SIG-M5 treated with dmso at 0.1 percent for 504 hours (cell line): ENCODE measurements at regions not wholly inside any gene's neighbourhood (a gene's known extent, or its start where the extent isn't known, plus 50 kb on each side); places are given as distances from the start of the nearest gene placed in this dataset.
"Not testable (repeated sequence)": the region's sequence is repeated elsewhere in the genome, so short reads cannot be mapped to it uniquely, and the experiment has no call there.

Experiments used
- DNase-seq: peaks from one replicate; lab custom pipeline; 2025; ENCODE audit not compliant: unreplicated experiment; lab: John Stamatoyannopoulos, UW

DNA sequence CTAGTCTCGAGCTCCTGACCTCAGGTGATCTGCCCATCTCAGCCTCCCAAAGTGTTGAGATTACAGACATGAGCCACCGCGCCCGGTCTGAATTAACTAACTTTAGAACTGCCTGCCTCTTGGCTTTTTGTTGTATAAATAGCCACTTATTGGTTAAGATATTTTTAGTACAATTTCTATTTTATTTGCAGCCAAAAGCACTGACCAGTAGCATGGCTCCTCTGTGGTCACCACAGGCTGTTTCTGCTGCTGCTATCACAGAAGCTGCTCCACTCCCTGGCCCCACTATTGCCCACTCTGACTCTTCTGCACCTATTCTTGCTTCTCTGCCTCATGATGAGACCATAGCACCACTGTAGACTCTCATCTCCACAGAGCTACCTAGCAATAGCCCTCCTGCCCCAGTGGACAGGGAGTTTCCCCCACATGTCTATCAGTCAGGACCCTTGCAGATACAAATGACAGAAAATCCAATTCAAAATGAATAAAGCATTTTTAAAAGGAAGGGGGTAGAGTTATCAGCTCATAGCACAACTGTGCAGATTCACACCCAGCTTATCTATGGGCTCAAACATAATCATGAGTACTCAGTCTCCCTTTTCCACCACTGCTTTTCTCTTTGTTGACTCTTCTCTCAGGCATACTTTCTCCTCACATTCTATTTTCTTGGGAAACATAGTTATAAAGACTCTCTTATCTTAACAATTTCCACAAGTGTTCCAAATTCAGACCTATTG is 151.8 kb upstream of the EPB41L4A start:
- DNase-seq, result no peak

DNA sequence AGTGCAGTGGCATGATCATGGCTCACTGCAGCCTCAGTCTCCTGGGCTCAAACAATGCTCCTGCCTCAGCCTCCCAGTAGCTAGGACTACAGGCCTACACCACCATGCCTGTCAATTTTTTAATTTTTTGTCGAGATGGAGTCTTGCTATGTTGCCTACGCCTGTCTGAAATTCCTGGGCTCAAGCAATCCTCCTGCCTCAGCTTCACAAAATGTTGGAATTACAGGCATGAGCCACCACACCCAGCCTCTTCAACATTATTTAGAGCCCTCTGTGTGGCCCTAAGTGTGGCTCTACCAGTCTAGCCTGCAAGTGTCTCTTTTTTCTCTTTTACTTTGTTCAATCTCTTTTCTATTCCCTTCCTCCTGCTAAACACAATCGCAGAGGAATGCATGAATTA is 154.4 kb upstream of the EPB41L4A start:
- no peak for DNase-seq

DNA sequence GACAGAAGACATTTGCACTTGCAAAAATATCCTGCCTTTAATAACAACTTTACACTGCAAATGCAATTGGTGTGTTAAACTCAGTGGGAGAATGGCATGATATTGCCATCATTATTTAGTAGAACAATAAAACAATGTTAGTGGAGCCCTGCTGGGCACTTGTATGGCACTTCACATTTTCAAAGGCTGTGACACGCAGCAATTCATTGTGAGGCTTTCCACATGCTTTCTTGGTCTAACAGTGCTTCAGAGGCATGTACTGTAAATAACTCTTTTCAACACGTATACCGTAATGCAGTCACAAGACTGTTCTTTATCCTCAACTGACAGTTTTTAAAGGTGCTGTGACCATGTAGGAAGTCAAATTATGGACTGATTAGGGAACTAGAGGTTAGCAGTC is 155.5 kb upstream of the EPB41L4A start:
- DNase-seq, result no peak

DNA sequence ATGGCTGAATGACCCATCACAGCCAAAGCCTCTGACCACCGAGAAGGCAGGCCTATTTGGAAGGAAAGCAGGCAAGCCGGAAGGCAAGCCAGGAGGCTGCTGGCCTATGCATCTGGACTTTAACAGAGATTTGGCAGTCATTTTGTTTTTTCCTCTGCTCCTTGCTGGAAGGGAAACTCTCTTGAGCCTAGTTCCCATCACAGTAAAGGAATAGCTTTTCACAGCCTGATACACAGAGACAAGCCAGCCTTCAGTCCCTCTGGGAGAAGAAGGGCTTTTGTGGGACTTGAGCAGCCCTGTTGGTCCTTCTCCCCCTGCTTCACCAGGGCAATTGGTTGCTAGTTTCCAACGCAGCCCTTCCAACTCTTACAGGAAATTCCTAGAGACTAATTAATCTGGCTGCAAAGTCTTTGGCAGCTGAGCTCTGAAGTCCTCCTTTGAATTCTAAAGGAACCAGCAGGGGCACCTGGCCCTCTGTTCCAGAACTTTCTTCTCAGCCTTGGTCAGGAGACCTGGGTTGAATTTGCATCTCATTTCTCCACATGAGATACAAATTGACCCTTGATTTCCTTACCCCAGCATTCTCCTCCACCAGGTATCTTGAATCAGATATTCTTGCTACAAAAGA is 157.3 kb upstream of the EPB41L4A start:
- no peak for DNase-seq

DNA sequence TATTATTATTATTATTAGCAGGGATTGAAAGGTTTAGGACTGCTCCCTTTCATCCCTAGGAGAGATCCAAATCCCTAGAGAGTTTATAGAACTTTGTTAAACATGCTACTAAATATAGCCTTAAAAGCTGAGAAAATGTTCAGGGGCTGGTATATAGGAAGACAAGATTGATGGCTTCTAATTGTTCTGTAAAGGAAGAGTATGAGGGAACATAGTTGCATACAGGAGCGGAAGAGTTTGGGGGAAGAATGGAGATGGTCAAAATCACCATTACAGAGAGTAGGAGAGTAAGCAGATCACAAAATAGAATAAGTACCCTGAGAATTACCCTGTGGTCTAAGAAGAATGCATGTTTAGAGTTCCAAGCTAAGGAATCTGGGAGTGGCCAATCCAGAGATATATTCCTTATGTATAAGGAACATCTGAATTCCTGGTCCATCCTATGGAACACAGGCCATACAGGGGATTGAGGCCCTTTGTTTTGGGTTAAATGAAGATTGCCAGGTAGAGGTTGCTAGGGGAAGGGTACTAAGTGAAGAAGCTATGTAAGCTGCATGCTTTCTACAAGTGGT is 158.0 kb upstream of the APC start:
- no peak for DNase-seq

DNA sequence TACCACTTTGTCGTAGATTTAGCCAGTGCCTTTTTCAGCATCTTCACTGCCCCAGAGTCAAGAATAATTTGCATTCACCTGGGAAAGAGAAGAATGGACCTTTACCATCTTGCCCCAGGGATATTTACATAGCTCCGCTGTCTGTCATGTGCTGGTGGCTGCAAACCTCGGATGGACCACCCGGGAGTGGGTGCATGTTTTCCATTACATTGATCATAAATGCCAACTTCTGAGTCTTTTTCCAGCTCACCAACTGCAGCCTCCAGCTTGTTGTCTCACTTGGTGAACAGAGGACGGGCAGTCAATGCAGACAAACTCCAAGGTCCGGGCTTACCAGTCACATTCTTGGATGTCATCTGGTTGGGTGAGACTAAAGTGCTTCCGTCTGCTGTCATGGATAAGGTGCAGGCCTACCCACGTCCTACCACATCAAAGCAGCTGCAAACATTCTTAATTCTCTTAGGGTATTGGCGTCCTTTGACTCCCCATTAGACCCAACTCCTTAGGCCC is 155.8 kb upstream of the APC start:
- no peak for DNase-seq

DNA sequence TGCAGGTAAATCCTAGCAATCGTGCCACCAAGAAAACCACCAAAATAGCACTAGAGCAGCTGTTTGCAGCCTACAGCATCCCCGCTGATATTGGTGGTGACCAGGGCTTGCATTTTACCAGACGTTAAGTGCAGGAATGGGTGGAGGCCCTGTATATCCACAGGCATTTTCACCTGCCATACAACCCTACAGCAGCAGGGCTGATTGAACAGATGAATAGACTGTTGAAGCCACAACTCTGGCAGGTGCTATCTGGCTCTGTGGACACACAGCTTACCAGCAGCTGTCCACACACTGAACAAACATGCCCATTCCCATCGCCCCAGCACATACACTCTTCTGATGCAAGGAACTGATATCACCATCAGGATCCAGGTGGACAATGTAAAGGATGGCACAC is 154.5 kb upstream of the APC start:
- no peak for DNase-seq

DNA sequence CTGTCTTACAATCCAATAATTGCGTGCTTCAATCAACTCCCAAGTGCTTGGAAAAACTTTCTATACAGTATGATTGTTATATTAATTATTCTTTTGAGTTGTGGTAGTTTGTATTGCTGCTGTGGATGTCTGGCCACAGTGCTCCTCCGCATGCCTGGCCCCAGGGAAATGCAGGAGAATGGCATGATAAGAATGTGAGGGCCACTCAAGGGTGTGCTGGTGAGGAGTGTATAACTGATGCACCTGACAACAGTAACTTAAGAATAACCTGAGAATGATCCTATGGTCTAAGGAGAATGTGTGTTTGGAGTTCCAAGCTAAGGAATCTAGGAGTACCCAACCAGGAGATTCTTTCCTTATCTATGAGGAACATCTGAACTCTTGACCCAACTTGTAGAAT is 152.9 kb upstream of the APC start:
- no peak for DNase-seq

DNA sequence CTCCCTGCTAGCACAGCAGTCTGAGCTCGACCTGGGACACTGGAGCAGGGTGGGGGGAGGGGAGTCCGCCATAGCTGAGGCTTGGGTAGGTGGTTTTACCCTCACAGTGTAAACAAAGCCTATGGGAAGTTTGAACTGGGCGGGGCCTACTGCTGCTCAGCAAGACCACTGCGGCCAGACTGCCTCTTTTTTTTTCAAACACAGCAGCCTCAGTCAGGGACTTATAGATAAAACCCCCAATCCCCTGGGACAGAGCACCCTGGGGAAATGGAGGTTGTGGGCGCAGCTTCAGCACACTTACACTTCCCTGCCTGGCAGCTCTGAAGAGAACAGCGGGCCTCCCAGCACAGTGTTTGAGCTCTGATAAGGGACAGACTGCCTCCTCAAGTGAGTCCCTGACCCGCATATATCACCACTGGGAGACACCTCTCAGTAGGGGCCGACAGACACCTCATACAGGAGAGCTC is 151.1 kb upstream of the APC start:
- DNase-seq, result no peak

DNA sequence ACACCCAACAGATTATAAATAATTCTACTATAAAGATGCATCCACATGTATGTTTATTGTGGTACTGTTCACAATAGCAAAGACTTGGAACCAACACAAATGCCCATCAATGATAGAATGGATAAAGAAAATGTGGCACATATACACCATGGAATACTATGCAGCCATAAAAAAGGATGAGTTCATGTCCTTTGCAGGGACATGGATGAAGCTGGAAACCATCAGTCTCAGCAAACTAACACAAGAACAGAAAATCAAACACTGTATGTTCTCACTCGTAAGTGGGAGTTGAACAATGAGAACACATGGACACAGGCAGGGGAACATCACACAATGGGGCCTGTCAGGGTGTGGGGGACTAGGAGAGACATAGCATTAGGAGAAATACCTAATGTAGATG is 146.8 kb upstream of the APC start:
- not testable (repeated sequence) for DNase-seq

DNA sequence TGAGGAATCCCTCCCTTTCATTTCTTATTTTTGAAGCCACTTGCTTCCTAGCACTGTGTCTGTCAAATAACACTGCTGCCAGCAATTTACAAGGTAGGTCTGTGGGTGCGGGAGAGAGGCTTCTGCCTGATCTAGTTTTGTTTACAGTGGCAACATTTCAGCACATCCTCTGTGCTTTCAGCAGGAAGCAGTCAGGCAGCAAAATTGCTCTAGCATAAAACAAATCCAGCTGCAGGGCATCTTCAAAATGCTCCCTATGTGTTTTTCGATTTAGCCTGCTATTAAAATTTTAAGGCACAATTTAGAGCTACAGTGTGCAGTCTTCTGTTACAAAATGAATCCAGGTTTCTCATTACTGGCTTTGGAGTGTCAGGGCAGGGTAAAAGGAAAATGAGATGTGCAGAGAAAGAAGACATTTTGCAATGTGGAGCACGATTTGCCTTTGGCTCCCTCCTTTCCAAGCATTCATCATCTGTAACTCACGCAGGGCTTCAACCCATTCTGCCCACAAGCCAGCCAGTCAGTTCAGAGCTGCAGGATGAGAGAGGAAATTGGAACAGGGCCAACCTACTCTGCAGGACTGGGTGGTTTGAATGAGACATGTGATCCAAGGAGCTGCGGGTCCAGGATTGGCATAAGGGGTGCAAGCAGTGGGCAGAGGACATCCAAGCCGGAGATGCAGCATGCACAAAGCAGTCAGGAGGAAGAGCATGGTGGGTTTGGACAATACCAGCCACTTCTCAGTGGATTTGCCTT is 143.4 kb upstream of the APC start:
- no peak for DNase-seq

DNA sequence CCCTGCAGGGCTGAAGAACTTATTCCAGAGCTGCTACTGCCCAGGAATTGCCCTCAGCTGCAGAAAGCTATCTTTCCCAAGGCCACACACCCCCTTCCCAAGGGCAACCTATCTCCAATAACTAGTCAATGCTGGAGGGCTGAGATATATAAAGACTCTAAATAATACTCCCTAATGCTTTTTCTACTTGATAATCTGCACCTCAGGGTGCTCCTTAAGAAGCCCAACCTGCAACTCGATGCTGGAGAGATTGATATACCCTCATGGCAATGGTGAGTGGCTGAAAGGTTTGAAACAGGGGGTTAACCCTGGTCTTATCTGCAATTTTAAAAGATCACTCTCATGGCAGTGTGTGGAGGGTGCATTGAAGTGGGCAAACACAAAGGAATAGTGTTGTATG is 142.7 kb upstream of the APC start:
- DNase-seq, result no peak

DNA sequence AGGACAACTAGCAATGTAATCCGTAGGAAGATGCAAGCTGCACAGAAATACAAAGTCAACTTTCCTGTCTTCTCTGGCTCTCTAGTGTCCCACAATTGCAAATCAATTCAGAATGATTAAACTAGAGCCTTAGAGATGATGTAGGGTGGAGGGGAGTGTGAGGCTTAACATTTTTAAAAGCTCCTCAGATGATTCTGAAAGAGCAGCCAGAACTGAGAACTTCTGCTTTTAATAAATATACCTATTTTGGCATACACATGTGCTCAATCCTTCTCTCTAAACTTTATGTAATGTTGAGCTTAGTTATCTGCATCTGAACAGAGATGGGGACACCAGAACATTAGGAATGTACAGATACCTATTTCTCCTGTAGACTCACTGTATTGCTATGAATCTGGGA is 139.9 kb upstream of the APC start:
- DNase-seq, result no peak

DNA sequence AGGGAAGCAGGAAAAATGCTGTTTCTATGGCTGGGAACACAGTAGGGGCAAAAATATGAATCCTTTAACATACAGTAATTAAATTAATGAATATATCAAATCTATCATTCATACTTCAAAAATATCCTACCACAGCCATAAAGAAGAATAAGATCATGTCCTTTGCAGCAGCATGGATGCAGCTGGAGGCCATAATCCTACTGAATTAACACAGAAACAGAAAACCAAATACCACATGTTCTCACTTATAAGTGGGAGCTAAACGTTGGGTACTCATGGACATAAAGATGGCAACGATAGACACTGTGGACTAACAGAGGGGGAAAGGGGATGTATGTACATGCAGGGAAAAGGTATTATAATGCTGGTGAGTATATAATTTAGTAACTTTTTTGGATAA is 137.2 kb upstream of the APC start:
- DNase-seq, result not testable (repeated sequence)

DNA sequence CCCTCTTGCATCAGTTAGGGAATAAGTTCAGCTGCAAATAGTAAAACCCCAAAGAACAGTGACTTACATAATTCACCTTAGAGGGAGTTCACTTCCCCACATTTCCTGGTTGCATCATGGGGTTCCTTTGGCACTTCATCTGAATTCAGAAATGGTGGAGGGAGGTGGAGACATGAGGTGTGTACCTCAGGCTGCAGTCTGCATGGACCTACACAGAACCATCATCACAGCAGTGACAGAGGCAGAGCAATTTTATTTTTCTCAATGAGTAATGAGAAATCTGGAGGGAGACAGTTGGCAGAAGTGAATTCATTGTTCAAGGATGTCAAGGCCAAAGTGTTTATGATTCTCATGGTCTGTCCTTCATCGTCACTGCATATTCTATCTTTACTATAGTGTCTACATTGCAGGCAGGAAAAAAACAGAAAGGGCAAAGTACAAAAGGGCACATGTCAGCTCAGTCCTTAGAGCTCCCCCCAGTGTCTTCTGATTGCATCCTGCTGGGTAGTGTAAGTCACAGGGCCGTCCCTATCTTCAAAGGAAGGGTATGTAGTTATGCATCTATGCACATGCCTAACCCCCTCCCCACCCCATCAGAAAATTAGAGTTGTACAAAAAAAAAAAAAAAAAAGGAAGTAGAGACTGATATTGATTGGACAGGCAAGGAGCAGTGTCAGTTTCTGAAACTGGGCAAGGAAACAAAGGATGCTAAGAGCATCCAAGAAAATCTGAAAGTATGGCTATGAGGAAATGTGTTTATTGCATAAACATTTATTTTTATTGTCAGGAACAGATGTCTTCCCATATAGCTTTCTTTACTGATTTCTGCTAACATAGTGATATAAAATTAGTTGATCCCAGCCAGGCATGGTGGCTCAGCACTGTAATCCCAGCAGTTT is 132.7 kb upstream of the APC start:
- peak; percentile 59 for DNase-seq

DNA sequence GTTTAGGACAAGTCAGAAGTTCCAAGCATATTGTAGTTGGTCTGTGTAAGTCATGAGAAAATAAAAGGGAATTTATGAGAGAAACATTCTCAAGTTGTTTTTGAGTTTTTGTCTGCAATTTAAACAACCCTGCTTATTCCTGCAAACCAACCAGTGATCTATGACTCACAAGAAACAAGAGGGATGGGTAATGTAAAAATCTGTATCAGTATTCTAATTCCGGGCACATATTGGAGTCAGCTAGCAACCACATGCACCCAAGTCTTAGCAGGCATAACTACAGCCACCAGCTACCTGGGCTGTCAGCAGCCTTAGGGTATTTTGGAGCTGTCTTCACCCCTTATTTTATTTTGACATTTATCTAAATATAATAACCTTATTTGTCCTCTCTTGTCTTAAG is 128.7 kb upstream of the APC start:
- no peak for DNase-seq

DNA sequence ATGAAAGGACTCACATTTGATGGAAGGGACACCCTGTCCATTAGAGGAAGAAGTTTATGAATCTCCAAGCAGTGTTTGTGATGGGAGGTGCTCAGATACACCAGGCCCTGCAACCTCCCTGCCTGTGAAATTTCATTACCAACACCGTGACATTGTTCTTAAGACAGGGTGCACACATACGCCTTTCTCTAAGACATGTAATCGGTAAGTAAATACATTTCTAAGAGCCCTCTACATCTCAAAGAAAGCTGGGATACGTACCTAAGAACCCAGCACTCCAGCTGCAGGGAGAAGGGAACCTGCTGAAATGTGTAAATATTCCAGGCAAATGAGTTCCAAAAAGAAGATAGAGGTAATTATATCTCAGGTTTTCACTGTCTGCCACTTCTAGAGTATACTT is 125.0 kb upstream of the APC start:
- DNase-seq, result no peak

DNA sequence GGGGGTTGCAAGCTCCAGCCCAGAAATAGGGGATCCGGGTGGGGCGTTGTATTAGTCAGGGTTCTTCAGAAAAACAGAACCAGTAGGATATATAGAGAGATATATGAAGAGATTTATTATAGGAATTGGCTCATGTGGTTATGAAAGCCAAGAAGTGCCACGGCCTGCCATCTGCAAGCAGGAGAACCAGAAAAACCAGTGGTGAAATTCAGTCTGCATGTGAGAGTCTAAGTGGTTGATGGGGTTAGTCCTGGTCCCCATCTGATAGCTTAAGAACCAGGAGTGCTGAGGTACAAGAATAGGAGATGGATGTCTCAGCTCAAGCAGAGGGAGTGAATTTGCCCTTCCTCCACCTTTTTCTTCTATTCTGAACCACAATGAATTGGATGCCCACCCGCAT is 123.4 kb upstream of the APC start:
- DNase-seq, result peak; percentile 9

DNA sequence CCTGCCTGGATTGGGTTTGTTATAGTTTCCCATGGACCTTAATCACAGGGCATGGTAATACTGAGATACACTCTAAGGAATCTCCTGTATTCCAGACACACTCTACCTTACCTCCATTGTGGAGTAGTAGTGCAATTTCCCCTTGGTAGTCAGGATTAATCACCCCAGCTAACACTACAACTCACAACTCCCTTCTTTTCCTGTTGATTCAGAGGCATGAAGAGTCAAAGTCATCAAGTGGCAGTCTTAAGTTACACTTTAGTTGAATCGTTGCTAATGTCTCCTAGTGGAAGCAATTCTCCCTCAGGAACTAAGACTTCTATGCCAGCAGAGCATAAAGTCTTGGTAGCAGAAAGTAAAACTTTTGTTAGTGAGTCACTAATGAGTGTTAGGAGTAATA is 122.7 kb upstream of the APC start:
- DNase-seq, result no peak

DNA sequence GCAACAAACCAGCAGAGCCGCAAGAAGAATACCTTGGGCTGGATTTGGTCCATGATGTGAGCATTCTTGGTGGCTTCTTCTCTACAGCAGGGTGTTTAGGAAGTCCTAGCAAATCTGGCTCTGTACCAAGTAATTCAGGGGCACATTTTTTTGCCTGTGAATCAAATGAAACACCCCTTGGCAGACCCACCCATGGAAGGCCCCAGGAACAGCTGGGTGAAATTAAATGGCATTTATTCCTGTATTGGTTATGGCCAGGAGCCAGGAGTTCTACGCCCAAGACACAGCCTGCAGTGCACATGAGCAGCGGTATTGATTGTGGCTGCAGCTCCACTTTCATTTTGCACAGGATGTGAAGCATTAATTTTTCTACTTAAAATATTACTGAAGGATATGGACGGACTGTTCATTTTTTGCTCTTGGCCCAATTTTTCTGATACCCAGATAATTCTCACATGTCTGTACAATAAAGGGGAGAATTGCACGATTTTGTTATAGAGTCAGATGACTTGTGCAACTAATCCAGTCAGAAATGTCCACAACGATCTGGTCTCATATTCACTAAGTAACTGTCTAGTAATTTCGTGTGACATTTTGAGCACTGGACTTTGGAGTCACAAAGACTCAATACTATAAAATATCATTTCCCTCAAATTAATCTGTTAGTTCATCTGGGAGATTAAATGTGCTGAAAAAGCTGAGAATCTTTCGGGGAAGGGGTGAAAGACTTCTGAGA is 120.7 kb upstream of the APC start:
- DNase-seq, result no peak
